GM12865 (cell line): ENCODE measurements at regions not wholly inside any gene's neighbourhood (a gene's known extent, or its start where the extent isn't known, plus 50 kb on each side); places are given as distances from the start of the nearest gene placed in this dataset.
"Not testable (repeated sequence)": the region's sequence is repeated elsewhere in the genome, so short reads cannot be mapped to it uniquely, and the experiment has no call there.

Experiments used
- DNase-seq: peaks from one replicate; pipeline ENCODE4 v3.0.0; 2010; ENCODE audit warnings: low read depth
- H3K4me3 ChIP-seq: 2 replicates; pipeline ENCODE4 v1.5.1; 2011; ENCODE audit warnings: mild to moderate bottlenecking, low read depth, low read length, control low read depth
- TF ChIP-seq, protein P1 (sequence below): IDR thresholded peaks from 2 replicates; pipeline ENCODE4 v1.5.1; 2011; ENCODE audit warnings: low read length, control low read depth, low read depth, inconsistent platforms; ENCODE audit not compliant: insufficient read depth; ENCODE audit errors: missing control alignments

DNA sequence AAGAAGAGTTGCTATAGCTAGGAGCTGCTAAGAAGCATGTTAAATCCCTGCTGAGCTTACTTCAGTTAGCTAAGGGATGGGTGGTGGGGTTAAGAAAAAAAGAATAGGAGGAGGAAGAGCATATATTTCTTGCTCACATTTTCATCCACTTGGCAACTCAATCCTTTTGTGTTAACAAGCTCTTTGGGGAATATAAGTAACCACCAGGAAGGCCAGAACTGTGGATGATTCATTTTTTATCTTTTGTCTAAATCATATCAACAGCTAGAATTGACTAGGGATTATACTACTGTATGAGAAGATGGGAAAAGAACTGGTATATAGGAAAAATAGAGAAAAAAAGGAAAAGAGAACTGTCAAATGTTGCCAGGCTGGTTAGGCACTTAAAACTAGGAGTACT lies 555.3 kb upstream of the ARRDC3 start:
- TF ChIP-seq, protein P1, sequence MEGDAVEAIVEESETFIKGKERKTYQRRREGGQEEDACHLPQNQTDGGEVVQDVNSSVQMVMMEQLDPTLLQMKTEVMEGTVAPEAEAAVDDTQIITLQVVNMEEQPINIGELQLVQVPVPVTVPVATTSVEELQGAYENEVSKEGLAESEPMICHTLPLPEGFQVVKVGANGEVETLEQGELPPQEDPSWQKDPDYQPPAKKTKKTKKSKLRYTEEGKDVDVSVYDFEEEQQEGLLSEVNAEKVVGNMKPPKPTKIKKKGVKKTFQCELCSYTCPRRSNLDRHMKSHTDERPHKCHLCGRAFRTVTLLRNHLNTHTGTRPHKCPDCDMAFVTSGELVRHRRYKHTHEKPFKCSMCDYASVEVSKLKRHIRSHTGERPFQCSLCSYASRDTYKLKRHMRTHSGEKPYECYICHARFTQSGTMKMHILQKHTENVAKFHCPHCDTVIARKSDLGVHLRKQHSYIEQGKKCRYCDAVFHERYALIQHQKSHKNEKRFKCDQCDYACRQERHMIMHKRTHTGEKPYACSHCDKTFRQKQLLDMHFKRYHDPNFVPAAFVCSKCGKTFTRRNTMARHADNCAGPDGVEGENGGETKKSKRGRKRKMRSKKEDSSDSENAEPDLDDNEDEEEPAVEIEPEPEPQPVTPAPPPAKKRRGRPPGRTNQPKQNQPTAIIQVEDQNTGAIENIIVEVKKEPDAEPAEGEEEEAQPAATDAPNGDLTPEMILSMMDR = no peak
- H3K4me3 ChIP-seq = no peak overlapping the region
- no peak for DNase-seq

GRCh38 chr5:91937121-91937520 lies 554.0 kb upstream of the ARRDC3 start:
- DNase-seq = no peak
- TF ChIP-seq, protein P1 = no peak
- H3K4me3 ChIP-seq = no peak overlapping the region

DNA sequence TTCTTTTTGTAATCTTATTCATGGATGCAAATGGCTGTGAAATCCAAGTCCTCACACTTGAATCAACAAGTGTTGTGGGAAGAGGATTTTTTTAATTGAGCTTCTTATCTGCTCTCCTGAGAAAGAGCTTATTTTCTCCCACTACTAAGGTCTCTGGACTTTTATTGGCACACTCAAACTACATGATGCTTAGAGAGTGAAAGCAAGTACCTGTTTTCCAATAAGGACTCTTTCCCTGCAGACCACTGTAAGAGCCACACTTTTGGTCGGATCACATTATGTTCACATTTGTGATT lies 546.4 kb upstream of the ARRDC3 start:
- TF ChIP-seq, protein P1 = no peak
- H3K4me3 ChIP-seq = no peak overlapping the region
- no peak for DNase-seq

- no peak overlapping the region for H3K4me3 ChIP-seq
- DNase-seq = no peak
- TF ChIP-seq, protein P1 = no peak
Observed at GRCh38 chr5:91928754-91929521, 545.8 kb upstream of the ARRDC3 start.

- no peak for DNase-seq
- TF ChIP-seq, protein P1 = no peak
- no peak overlapping the region for H3K4me3 ChIP-seq
Observed at GRCh38 chr5:91927439-91927838, 544.3 kb upstream of the ARRDC3 start.

DNA sequence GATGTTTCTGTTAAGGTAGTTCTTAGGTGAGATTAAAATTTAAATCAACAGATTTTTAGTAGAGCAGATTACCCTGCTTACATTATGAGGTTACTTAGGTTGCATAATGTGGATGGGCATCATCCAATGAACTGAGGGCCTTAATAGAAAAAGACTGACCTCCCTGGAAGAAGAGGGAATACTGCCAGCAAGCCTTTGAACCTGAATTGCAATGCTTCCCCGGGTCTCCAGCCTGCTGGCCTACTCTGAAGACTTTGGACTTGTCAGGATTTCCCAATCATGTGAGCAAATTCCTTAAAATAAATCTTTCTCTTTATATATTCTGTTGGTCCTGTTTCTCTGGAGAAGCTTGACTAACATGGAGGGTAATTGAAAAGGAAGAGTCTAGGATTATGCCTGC lies 542.1 kb upstream of the ARRDC3 start:
- DNase-seq = no peak
- H3K4me3 ChIP-seq = no peak overlapping the region
- TF ChIP-seq, protein P1 = no peak

GRCh38 chr5:91917037-91917814 lies 534.1 kb upstream of the ARRDC3 start:
- not testable (repeated sequence) for DNase-seq

More at GRCh38 chr5:91917037-91917814, 534.1 kb upstream of the ARRDC3 start:
- H3K4me3 ChIP-seq = not testable (repeated sequence)
